GM13976 (cell line): ENCODE measurements at regions not wholly inside any gene's neighbourhood (a gene's known extent, or its start where the extent isn't known, plus 50 kb on each side); places are given as distances from the start of the nearest gene placed in this dataset.

ENCODE experiments used
- DNase-seq: peaks from one replicate; pipeline ENCODE4 v3.0.0; 2012; ENCODE audit warnings: low spot score
- in situ Hi-C: fragments of 300-500 bp; cut with MboI; formaldehyde crosslinking; loops from one replicate; pipeline ENCODE4 v1.12.0; 2022; ENCODE audit warnings: low sequenced_read_pairs, mixed read lengths, inconsistent platforms; ENCODE audit not compliant: unreplicated experiment
- TF ChIP-seq, protein P1 (sequence below): IDR thresholded peaks from 2 replicates; pipeline ENCODE4 v1.5.1; 2012; ENCODE audit warnings: borderline replicate concordance, mild to moderate bottlenecking; ENCODE audit not compliant: insufficient read depth; ENCODE audit errors: extremely low read depth, missing control alignments, control extremely low read depth

DNA sequence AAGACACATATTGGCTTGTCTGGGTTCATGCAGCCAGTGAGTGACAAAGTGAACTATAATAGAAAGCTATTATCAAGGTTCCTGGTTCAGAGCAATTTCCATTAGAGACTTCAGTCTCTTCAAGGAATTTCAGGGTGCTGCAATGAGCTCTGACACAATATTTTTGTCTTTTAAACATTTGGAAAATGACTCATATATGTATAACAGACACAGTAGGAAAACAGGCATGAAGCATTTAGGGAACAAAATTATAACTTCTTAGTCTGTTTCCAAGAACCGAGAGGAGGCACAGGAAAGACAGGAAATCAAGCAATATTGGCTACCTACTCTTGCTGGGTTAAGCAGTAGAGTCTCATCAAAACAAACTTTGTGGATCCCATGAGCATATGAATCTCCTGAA is 170.4 kb downstream of the PTPRC start:
- in situ Hi-C loops, result no loop called here
- TF ChIP-seq, protein P1, sequence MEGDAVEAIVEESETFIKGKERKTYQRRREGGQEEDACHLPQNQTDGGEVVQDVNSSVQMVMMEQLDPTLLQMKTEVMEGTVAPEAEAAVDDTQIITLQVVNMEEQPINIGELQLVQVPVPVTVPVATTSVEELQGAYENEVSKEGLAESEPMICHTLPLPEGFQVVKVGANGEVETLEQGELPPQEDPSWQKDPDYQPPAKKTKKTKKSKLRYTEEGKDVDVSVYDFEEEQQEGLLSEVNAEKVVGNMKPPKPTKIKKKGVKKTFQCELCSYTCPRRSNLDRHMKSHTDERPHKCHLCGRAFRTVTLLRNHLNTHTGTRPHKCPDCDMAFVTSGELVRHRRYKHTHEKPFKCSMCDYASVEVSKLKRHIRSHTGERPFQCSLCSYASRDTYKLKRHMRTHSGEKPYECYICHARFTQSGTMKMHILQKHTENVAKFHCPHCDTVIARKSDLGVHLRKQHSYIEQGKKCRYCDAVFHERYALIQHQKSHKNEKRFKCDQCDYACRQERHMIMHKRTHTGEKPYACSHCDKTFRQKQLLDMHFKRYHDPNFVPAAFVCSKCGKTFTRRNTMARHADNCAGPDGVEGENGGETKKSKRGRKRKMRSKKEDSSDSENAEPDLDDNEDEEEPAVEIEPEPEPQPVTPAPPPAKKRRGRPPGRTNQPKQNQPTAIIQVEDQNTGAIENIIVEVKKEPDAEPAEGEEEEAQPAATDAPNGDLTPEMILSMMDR, result no peak
- no peak for DNase-seq

DNA sequence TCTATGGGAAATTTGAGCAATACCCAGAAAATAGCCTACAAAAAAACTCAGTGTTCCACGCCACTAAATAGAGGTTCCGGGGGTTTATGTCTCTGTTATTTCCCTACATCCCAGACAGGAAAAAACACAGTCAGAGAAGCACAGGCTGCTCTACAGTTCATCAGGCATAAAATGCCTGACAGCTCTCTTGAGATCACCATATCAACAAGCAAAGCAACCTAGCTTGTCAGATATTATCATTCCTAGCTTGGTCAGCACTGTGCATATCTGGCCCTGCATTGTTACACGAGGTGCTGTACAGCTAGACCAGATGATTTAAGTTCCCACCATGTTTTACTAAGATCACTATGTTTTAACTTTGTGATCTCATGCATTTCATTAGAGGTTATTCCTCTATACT is 172.6 kb downstream of the PTPRC start:
- in situ Hi-C loops, result no loop called here
- no peak for DNase-seq

DNA sequence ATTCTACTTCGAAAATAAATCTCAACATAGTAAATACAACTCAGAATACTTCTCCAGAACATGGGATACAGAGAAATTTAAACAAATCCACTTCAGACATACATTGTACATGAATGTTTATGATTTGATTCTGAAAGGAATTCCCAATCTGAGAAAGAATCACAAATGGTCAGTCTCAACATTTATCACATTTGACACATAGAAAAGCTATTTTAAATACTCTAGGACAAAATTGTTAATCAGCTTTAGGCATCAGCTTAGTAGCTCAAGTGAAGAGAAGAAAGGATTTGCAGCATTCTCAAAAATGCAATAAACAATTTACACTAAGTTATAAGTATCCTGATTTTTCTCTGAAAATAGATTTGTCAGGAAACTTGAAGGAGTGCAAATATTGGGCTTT is 184.8 kb downstream of the PTPRC start:
- no peak for DNase-seq
- TF ChIP-seq, protein P1, result no peak
- in situ Hi-C loops, result no loop called here

More for the DNA sequence above, 172.6 kb downstream of the PTPRC start:
- TF ChIP-seq, protein P1, result no peak

DNA sequence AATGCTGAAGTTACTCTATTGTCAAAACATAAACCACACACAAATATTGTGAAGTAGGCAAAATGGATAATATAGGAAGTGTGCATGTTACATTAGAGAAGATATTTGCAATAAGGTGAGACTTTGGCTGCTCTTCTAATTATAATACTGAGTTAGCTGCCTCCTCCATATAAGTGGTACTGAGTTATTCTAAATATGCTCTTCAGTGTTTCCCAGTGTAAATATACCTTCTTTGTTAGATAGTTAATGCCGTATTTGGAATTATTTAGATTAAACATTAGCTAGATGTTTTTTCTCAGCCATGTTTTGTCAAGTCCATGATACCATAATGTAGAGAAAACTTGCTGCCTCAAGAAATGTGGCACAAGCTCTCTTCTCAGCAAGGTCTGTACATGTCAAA is 186.4 kb downstream of the PTPRC start:
- in situ Hi-C loops, result no loop called here
- TF ChIP-seq, protein P1, result no peak
- DNase-seq, result no peak

DNA sequence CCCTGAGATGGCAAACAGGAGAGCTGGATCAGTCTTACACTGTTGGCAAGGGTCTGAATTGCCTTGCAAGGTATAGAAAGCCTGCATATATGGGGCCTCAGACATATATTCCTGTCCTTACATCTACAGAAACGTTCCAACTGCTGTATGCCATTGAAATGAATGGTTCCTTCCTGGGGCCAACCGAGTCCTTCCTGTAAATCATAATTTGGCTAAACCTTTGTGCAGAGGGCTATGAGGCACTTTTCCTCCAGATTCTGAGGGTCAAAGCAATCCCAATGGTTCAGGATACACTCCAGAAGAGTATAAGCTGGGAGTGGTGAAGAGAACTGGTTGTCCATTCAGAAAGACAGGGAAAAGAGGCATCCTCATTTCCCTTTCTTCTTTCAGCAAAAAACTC is 190.5 kb downstream of the PTPRC start:
- in situ Hi-C loops, result no loop called here
- no peak for DNase-seq
- TF ChIP-seq, protein P1, result no peak

DNA sequence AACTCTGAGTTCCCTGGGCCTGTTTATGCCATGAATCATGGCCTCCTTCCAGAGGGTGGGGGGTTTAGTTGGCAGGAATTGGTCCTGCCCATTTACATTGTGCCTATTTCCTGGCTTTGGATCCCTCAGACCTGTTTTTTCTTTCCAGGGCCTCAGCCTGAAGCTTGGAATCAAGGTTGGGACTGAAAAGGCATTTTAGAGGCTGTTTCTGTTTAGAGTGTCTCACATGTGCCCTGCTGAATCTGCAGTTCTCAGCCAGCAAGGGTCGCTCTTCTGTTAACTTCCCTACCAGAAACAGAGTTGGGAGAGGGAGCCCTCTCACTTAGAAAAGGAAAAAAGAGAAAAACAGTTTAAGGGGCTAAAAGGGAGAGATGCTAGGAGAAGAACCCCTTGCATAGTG is 191.1 kb downstream of the PTPRC start:
- in situ Hi-C loops, result no loop called here
- TF ChIP-seq, protein P1, result no peak
- no peak for DNase-seq

DNA sequence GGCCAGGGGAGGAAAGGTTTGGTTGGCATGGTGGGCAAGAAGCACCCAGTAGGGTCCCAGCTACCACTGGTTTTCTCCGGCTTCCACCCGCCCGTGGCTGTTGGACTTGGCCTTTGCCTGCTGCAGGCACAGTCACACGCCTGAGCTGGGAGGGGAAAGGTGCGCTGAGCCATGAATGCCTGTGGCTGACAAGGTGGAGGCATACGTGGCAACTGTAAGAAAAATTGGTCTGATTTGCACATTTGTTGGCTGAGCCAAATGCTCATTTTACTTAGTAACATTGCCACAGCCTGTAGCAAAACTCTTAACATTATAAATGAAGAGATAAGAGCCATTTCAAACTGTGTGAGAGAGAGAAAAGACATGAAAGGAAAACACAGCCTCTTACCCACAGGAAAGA is 191.6 kb downstream of the PTPRC start:
- DNase-seq, result no peak
- in situ Hi-C loops, result no loop called here

More for the DNA sequence above, 191.6 kb downstream of the PTPRC start:
- TF ChIP-seq, protein P1, result no peak
